Pancreas (tissue), 10 donors: ENCODE measurements at regions not wholly inside any gene's neighbourhood (a gene's known extent, or its start where the extent isn't known, plus 50 kb on each side); places are given as distances from the start of the nearest gene placed in this dataset.

ENCODE experiments used
- ATAC-seq, 4 donors: fragments of 200-7000 bp; cut with Tn5 transposase; one replicate each; pipeline versions ENCODE4 v1.8.0 to v1.9.1; 2020; ENCODE audit warnings: mild to moderate bottlenecking in 4 of 4, moderate library complexity in 4 of 4
- DNase-seq, 6 donors: peaks; one replicate each; pipeline ENCODE4 v3.0.0-alpha.2; 2020
- FAIRE-seq: peaks from 2 replicates; lab custom pipeline; 2012; peaks lifted over from hg19 to GRCh38; lab: Jason Lieb, UNC
- H3K27ac ChIP-seq, 4 donors: fragments of 200-600 bp; sonication (generic); 1 replicate in 3 of 4; 2 replicates in 1 of 4; pipeline versions ENCODE4 v1.5.0 to v1.8.0; 2020
- H3K27me3 ChIP-seq, 4 donors: fragments of 200-600 bp; one replicate each; pipeline ENCODE4 v1.8.0; 2021
- H3K36me3 ChIP-seq, 3 donors: fragments of 200-600 bp; sonication (generic) in 1 of 3; one replicate each; pipeline versions ENCODE4 v1.5.0 to v1.8.0; 2020 to 2021
- H3K4me1 ChIP-seq, 3 donors: fragments of 200-600 bp; one replicate each; pipeline ENCODE4 v1.8.0; 2021
- H3K4me3 ChIP-seq, 4 donors: fragments of 200-600 bp; sonication (generic) in 2 of 4; one replicate each; pipeline versions ENCODE4 v1.5.0 to v1.8.0; 2020 to 2021
- H3K9me3 ChIP-seq, 4 donors: fragments of 200-600 bp; one replicate each; pipeline ENCODE4 v1.8.0; 2021
- WGBS, 2 donors: extraction: QIAGEN DNeasy Blood & Tissue Kit; methylation state at CpG; one replicate each; pipeline ENCODE4 v1.1.7; 2013; 5-methylcytosine and 5-hydroxymethylcytosine counted together
- intact Hi-C, 3 donors: fragments of 100-400 bp; cut with DNase I; formaldehyde crosslinking; loops; one replicate each; pipeline versions ENCODE4 v1.11.1 to v1.14.2; 2022
- TF ChIP-seq, protein P1 (sequence below), 4 donors: fragments of 200-600 bp; sonication (generic) in 3 of 4; IDR thresholded peaks; one replicate each; pipeline versions ENCODE4 v1.5.0 to v1.8.0; 2021; ENCODE audit warnings: antibody characterized with exemption in 4 of 4
- donor health status: healthy with polysubstance abuse.
- donor health status: DM: no; HTN: no; CAD: no; lungs with moderate emphysema.
- donor health status: DM: no; HTN: no; CAD: no.
- donor health status: control.
- donor health status: control.
- donor health status: Bipolar disorder and iron deficiency.
- donor health status: DM: yes; HTN: yes; CAD: no.
- donor health status: DM: no; HTN: no; CAD: no.
- donor health status: DM: no; HTN: no; CAD: no.
- donor health status: DM: yes; HTN: yes; CAD: no.

DNA sequence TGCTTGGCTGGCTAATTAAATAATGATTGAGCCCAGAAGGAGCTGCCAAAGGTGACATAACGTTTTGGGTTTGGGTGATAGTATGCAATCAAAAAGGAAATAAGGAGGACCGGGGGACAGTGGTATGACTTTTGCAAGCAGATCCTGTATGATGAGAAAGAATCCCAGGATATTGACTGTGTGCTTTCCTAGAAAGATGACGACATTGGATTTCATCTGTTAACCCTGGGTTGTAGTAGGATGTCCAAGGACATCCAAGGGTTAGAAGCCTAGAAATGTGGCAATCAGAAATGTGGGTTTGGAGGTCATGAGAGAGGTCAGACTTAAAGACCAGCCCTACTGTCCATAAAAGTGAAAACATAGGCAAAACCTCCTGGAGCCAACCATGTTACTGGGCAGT is 50.3 kb upstream of the HMHB1 start:
- no peak overlapping the region for H3K4me3 ChIP-seq
- no peaks in the 10 kb centered on the region for H3K4me1 ChIP-seq
- no peaks in the 10 kb centered on the region for H3K9me3 ChIP-seq
- DNase-seq (no peak), ATAC-seq (no peak), FAIRE-seq (no peak)
- WGBS, 2 donors = 59 to 62% methylated on average over 3 of the region's 3 CpGs
- intact Hi-C loops = no loop called here
- TF ChIP-seq, protein P1, sequence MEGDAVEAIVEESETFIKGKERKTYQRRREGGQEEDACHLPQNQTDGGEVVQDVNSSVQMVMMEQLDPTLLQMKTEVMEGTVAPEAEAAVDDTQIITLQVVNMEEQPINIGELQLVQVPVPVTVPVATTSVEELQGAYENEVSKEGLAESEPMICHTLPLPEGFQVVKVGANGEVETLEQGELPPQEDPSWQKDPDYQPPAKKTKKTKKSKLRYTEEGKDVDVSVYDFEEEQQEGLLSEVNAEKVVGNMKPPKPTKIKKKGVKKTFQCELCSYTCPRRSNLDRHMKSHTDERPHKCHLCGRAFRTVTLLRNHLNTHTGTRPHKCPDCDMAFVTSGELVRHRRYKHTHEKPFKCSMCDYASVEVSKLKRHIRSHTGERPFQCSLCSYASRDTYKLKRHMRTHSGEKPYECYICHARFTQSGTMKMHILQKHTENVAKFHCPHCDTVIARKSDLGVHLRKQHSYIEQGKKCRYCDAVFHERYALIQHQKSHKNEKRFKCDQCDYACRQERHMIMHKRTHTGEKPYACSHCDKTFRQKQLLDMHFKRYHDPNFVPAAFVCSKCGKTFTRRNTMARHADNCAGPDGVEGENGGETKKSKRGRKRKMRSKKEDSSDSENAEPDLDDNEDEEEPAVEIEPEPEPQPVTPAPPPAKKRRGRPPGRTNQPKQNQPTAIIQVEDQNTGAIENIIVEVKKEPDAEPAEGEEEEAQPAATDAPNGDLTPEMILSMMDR (IDR thresholded peaks at IDR 0.05) = no peak
- H3K27me3 ChIP-seq = no peaks in the 10 kb centered on the region
- no peaks in the 10 kb centered on the region for H3K36me3 ChIP-seq
- H3K27ac ChIP-seq = no peak overlapping the region

DNA sequence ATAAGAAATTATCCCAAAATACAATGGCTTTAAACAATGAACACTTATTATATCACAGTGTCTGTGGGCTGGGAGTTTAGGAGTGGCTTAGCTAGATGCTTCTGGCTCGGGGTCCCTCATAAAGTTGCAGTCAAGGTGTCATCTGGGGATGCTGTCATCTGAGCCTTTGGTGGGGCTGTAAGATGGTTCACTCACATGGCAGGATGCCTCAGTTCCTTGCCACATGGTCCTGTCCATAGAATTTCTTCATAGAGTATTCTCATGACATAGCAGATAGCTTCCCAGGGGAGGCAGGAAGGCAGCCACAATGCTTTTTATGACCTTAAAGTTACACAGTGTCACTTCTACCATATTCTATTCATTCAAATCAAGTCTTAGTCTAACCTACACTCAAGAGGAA is 51.2 kb upstream of the HMHB1 start:
- WGBS, 2 donors = 91 to 94% methylated on average over 1 of the region's 1 CpG
- H3K27ac ChIP-seq = no peak overlapping the region
- FAIRE-seq = no peak

GRCh38 chr5:143760131-143760505 is 51.8 kb upstream of the HMHB1 start:
- 51 to 63% methylated on average over 1 of the region's 1 CpG for WGBS, 2 donors
- no peak for FAIRE-seq
- TF ChIP-seq, protein P1 (IDR thresholded peaks at IDR 0.05) = no peak

More for the DNA sequence above, 51.2 kb upstream of the HMHB1 start:
- intact Hi-C loops = no loop called here
- ATAC-seq = no peak
- DNase-seq = no peak
- no peak overlapping the region for H3K4me3 ChIP-seq
- H3K27me3 ChIP-seq = no peaks in the 10 kb centered on the region
- H3K9me3 ChIP-seq = no peaks in the 10 kb centered on the region
- H3K36me3 ChIP-seq = no peaks in the 10 kb centered on the region
- TF ChIP-seq, protein P1 (IDR thresholded peaks at IDR 0.05) = no peak
- no peaks in the 10 kb centered on the region for H3K4me1 ChIP-seq

DNA sequence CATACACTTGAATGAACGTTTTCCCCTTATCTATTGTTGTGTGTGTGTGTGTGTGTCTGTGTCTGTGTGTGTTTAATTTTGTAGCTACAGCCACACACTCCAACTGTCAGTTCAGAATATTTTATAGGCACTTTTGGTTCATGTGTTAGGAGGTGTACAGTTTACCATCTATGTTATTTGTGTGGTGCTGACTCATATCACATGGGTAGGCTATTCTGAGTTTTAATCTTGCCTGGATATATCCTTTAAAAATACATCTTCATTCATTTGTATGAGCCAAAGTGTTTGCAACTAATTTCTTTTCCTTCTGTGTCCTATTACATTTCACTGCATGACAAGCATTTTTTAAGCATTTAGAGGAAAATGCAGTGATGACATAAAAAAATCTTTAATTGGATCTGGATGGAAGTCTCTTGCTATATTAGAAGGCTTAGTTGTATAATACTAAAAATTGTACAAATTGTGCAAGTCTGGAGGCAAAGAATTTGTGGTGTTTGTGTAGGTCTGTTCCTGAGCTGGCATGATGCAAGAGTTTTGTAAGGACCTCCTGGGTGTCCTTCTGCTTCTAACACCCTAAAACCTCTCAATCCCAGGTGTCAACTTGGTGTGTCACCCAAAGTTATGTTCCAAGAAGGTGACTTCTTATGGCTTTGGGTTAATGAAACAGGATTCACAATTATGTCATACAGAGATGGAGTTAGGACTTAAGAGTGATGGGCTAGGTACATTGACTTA is 52.4 kb upstream of the HMHB1 start:
- DNase-seq (no peak), FAIRE-seq (no peak), ATAC-seq (no peak)
- Histone ChIP-seq H3K4me1 (no peaks in the 10 kb centered on the region), H3K4me3 (no peak overlapping the region), H3K27ac (no peak overlapping the region), H3K9me3 (no peaks in the 10 kb centered on the region), H3K36me3 (no peaks in the 10 kb centered on the region), H3K27me3 (no peaks in the 10 kb centered on the region)
- intact Hi-C loops = no loop called here
- TF ChIP-seq, protein P1 (IDR thresholded peaks at IDR 0.05) = no peak
- 9 to 25% methylated on average over 1 of the region's 1 CpG for WGBS, 2 donors

More at GRCh38 chr5:143760131-143760505, 51.8 kb upstream of the HMHB1 start:
- ATAC-seq (no peak), DNase-seq (no peak)
- intact Hi-C loops = no loop called here
- no peak overlapping the region for H3K4me3 ChIP-seq
- H3K9me3 ChIP-seq = no peaks in the 10 kb centered on the region
- no peaks in the 10 kb centered on the region for H3K36me3 ChIP-seq
- H3K4me1 ChIP-seq = no peaks in the 10 kb centered on the region
- no peak overlapping the region for H3K27ac ChIP-seq
- H3K27me3 ChIP-seq = no peaks in the 10 kb centered on the region

DNA sequence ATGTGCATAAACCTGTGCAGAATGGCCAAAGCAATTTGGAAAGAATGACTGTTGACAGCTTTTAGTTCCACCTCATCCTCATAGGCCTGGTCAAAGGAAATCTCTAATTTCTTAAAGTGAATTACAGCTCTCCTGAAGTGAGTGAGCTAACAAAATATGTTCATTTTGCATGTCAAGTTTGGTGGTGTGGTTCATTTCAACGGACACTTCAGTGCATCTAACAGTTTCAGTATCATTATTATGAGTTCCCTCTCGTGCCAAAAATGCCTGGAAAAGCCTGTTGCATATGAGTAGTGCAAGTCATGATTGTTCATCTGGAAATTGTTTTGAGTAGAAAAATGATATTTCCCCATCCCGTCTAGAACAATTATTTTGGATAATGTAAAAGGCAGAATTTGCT is 53.2 kb upstream of the HMHB1 start:
- Histone ChIP-seq H3K27me3 (no peaks in the 10 kb centered on the region), H3K4me1 (no peaks in the 10 kb centered on the region), H3K4me3 (no peak overlapping the region), H3K36me3 (no peaks in the 10 kb centered on the region), H3K27ac (no peak overlapping the region), H3K9me3 (no peaks in the 10 kb centered on the region)
- no peak for FAIRE-seq
- no peak for DNase-seq
- TF ChIP-seq, protein P1 (IDR thresholded peaks at IDR 0.05) = no peak
- intact Hi-C loops = no loop called here
- ATAC-seq = no peak
- WGBS, 2 donors = 69 to 77% methylated on average over 3 of the region's 3 CpGs
